GM06990 (cell line): ENCODE measurements at regions not wholly inside any gene's neighbourhood (a gene's known extent, or its start where the extent isn't known, plus 50 kb on each side); places are given as distances from the start of the nearest gene placed in this dataset.
"Not testable (repeated sequence)": the region's sequence is repeated elsewhere in the genome, so short reads cannot be mapped to it uniquely, and the experiment has no call there.

ENCODE experiments used
- DNase-seq: peaks from one replicate; pipeline ENCODE4 v3.0.0-alpha.2; 2011; ENCODE audit not compliant: insufficient read length; ENCODE audit errors: extremely low read depth
- H3K27me3 ChIP-seq: replicated peaks from 2 replicates; pipeline ENCODE4 v1.6.0; 2011; ENCODE audit warnings: low read length; ENCODE audit not compliant: control insufficient read depth, insufficient read depth
- H3K36me3 ChIP-seq: 2 replicates; pipeline ENCODE4 v1.5.1; 2011; ENCODE audit warnings: low read length; ENCODE audit not compliant: control insufficient read depth, insufficient read depth
- H3K4me3 ChIP-seq: replicated peaks from 2 replicates; pipeline ENCODE4 v1.5.1; 2011; ENCODE audit warnings: low read depth, mild to moderate bottlenecking, control low read depth, low read length
- CTCF ChIP-seq: IDR thresholded peaks from 2 replicates; pipeline ENCODE4 v1.5.1; 2011; ENCODE audit warnings: low read length, control low read depth, mild to moderate bottlenecking, inconsistent platforms; ENCODE audit not compliant: insufficient read depth, poor library complexity, severe bottlenecking

DNA sequence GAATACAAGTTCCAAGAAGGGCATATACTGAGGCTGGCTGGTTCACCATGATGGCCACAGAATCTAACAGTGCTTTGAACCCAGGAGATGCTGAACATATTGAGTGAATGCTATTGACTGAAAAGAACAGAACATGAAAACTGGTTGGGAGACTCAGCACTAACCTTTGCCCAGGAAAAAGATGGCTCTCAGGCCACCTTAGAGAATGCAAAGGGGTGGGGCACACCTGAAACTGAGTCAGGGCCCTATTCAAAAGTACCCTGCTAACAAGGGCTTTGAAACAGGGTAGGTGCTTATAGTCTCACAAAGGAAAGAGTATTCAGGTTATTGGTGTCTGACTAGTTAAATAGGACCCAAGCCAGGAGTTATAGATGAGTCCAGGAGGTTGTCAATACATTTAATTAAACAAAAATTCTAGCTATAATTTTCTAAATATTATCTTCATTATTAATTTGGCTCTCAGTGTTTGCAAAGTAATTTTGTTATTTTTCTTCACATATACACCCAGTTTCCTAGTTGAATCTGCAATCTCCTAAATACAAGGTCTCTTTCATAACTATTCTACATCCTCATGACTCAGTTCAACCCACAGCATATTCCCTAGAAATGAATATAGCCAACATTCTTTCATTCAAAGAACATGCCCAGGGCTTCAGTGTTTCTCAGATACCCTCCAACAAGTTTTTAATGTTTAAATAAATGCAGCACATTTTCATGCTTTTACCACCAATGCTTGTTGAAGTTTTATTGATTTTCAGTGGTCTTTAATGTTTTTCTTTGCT lies 144.2 kb upstream of the RAPGEF2 start:
- no peak for DNase-seq
- Histone ChIP-seq H3K4me3 (no peak overlapping the region), H3K36me3 (no peaks in the 10 kb centered on the region), H3K27me3 (no peaks in the 10 kb centered on the region)
- no peak for TF ChIP-seq CTCF

- no peaks in the 10 kb centered on the region for H3K27me3 ChIP-seq
- TF ChIP-seq CTCF, result no peak
- no peak for DNase-seq
- H3K4me3 ChIP-seq, result no peak overlapping the region
- H3K36me3 ChIP-seq, result no peaks in the 10 kb centered on the region
Observed at GRCh38 chr4:158962393-158962792, 140.5 kb upstream of the RAPGEF2 start.

GRCh38 chr4:158963282-158963681 lies 139.6 kb upstream of the RAPGEF2 start:
- H3K4me3 ChIP-seq, H3K36me3 ChIP-seq, DNase-seq, H3K27me3 ChIP-seq: not testable (repeated sequence)

DNA sequence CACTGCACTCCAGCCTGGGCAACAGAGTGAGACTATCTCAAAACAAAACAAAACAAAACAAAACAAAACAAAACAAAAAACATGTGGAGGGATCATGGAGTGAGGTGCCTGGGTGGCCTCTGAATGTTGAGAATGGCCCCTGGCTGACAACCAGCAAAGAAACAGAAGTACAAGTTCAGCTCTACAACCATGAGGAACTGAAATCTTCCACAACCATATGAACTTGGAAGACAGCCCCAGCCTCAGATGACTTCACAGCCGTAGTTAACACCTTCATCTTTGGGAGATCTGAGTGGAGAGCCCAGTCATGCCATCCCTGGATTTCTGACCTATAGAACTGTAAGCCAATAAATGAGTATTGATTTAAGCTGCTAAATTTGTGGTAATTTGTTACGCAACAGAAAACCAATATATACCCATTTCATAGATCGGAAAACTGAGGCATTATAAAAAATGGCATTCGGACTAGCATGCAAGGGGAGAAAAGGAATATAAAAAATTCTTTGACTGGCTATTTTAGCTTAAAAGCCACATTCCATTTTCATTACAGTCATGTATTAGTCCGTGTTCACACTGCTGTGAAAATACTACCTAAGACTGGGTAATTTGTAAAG lies 138.7 kb upstream of the RAPGEF2 start:
- no peak for DNase-seq
- Histone ChIP-seq H3K27me3 (no peaks in the 10 kb centered on the region), H3K4me3 (no peak overlapping the region), H3K36me3 (no peaks in the 10 kb centered on the region)
- TF ChIP-seq CTCF, result no peak

DNA sequence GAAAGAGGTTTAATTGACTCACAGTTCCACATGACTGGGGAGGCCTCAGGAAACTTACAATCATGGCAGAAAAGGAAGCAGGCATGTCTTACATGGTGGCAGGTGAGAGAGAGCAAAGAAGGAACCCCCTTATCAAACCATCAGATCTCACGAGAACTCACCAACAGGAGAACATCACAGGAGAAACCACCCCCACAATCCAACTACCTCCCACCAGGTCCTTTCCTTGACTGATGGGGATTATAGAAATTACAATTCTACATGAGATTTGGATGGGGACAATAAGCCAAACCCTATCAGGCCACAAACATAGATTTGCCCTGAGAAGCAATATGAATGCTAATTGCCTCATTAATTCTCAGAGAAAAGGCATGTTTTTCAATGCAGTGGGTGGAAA lies 138.2 kb upstream of the RAPGEF2 start:
- no peak overlapping the region for H3K4me3 ChIP-seq
- TF ChIP-seq CTCF, result no peak
- no peak for DNase-seq
- H3K36me3 ChIP-seq, result no peaks in the 10 kb centered on the region
- no peaks in the 10 kb centered on the region for H3K27me3 ChIP-seq

- Histone ChIP-seq H3K27me3 (no peaks in the 10 kb centered on the region), H3K36me3 (no peaks in the 10 kb centered on the region), H3K4me3 (no peak overlapping the region)
- no peak for DNase-seq
- TF ChIP-seq CTCF, result no peak
Observed at GRCh38 chr4:158965226-158965625, 137.7 kb upstream of the RAPGEF2 start.
